GM23248 (cell line): ENCODE measurements at regions not wholly inside any gene's neighbourhood (a gene's known extent, or its start where the extent isn't known, plus 50 kb on each side); places are given as distances from the start of the nearest gene placed in this dataset.

Experiments
- EZH2 ChIP-seq: fragments of 200-600 bp; sonication (generic); IDR thresholded peaks from 2 replicates; pipeline ENCODE4 v1.6.1; 2018; ENCODE audit warnings: antibody characterized with exemption, mild to moderate bottlenecking; ENCODE audit not compliant: insufficient read depth, poor library complexity, severe bottlenecking
- EZH2phosphoT487 ChIP-seq: fragments of 200-600 bp; sonication (generic); IDR thresholded peaks from 2 replicates; pipeline ENCODE4 v1.6.1; 2018; ENCODE audit warnings: antibody characterized with exemption, moderate library complexity, mild to moderate bottlenecking, low read depth; ENCODE audit not compliant: insufficient read depth

- TF ChIP-seq EZH2 (no peak), EZH2phosphoT487 (no peak)
These were observed 65.8 kb downstream of the RASSF10 start for GRCh38 chr11:13074714-13075464.
